ENCODE measurements at regions not wholly inside any gene's neighbourhood (a gene's known extent, or its start where the extent isn't known, plus 50 kb on each side); places are given as distances from the start of the nearest gene placed in this dataset.

DNA sequence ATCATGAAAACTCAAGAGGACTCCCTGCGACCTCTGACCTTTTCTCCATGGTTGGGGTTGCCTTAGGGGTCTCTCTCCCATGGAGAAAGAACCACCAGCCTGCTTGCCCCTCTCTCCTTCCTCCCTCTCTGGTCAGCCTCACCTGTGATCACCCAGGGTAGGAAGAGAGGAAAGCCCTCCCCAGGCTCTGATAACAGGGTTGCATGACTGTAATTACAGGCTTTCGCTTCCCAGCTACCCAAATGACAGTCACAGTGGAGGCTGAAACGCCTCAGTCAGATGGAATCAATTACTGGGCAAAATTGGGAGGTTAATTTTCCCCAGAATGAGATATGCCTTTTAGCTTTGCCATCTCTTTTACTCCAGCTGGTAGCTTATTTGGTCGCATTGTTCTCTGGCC, 265.8 kb upstream of the SOX9 start:
- intact Hi-C loops (cut with DNase I; ENCODE audit: low total_unique reads): no loop called here
- TF ChIP-seq, protein P1, sequence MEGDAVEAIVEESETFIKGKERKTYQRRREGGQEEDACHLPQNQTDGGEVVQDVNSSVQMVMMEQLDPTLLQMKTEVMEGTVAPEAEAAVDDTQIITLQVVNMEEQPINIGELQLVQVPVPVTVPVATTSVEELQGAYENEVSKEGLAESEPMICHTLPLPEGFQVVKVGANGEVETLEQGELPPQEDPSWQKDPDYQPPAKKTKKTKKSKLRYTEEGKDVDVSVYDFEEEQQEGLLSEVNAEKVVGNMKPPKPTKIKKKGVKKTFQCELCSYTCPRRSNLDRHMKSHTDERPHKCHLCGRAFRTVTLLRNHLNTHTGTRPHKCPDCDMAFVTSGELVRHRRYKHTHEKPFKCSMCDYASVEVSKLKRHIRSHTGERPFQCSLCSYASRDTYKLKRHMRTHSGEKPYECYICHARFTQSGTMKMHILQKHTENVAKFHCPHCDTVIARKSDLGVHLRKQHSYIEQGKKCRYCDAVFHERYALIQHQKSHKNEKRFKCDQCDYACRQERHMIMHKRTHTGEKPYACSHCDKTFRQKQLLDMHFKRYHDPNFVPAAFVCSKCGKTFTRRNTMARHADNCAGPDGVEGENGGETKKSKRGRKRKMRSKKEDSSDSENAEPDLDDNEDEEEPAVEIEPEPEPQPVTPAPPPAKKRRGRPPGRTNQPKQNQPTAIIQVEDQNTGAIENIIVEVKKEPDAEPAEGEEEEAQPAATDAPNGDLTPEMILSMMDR (IDR thresholded peaks at IDR 0.05): no peak
- TF ChIP-seq POLR2A (IDR thresholded peaks at IDR 0.05): no peak
- H3K9me3 ChIP-seq: no peaks in the 10 kb centered on the region
- H3K4me1 ChIP-seq: no peaks in the 10 kb centered on the region
- no peaks in the 10 kb centered on the region for H3K36me3 ChIP-seq
- H3K27ac ChIP-seq: no peak overlapping the region
- no peak for DNase-seq
- no peak overlapping the region for H3K4me3 ChIP-seq
- no peaks in the 10 kb centered on the region for H3K27me3 ChIP-seq

DNA sequence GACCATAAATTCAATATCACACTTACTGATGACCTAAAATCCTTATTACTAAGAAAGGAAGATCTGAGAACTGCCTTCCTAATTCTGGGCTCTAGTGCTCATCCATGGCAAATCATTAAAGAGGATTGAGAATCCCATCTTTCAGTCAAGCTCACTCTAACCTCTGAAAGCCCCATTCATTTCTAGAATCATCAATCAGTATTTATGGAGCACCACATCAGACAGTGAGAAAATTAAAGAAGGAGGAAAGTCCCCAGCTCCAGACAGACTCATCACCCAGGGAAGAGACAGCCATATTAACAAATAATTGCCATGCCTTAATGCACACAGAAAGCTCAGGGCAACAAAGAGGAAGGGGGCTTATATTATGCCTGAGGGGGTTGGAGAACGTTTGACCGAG, 256.1 kb upstream of the SOX9 start:
- intact Hi-C loops (cut with DNase I; ENCODE audit: low total_unique reads): no loop called here

DNA sequence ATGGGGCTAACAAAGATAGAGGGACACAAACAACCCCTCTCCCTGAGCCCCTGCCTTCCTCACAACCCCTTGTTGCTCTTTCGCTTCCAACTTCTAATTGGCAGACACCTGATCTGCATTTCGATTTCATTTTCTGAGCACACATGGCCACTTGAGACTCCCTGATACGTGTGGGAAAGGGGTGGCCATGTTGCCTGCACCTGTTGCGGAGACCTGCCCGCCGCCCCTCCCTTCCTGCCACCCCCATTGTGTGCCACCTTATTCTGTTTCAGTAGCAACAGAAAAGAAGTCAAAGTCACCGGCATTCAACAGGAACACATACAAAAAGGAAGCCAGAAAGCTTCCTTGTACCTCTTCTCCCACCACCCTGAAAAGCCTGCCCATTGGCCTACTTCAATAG, 254.7 kb upstream of the SOX9 start:
- H3K9me3 ChIP-seq: no peaks in the 10 kb centered on the region
- no peaks in the 10 kb centered on the region for H3K4me1 ChIP-seq
- intact Hi-C loops (cut with DNase I; ENCODE audit: low total_unique reads): no loop called here
- no peak overlapping the region for H3K27ac ChIP-seq
- TF ChIP-seq, protein P1 (IDR thresholded peaks at IDR 0.05): no peak
- TF ChIP-seq POLR2A (IDR thresholded peaks at IDR 0.05): no peak
- no peak for DNase-seq
- no peaks in the 10 kb centered on the region for H3K36me3 ChIP-seq
- no peak overlapping the region for H3K4me3 ChIP-seq
- H3K27me3 ChIP-seq: no peaks in the 10 kb centered on the region

More for the DNA sequence above, 256.1 kb upstream of the SOX9 start:
- Histone ChIP-seq H3K36me3 (no peaks in the 10 kb centered on the region), H3K4me1 (no peaks in the 10 kb centered on the region), H3K27ac (no peak overlapping the region), H3K9me3 (no peaks in the 10 kb centered on the region), H3K27me3 (no peaks in the 10 kb centered on the region), H3K4me3 (no peak overlapping the region)
- DNase-seq: no peak
- no peak for TF ChIP-seq POLR2A (IDR thresholded peaks at IDR 0.05)
- TF ChIP-seq, protein P1 (IDR thresholded peaks at IDR 0.05): no peak

DNA sequence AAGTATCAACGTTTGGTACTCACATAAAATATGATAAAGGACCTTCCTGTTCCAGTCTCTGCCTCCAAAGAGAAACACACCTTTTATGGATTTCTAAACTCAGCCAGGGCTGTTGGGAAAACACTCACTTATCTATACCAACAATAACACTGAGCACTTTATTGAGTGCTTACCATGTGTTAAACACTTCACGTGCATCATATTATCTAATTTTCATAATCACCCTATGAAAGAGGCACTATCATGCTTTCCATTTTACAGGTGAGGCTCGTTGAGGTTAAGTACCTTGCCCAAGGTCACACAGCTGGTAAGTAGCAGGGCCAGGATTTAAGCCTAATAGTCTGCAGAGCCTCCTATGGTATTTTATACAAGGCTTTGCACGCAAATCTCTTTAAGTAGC, 251.5 kb upstream of the SOX9 start:
- intact Hi-C loops (cut with DNase I; ENCODE audit: low total_unique reads): no loop called here
- Histone ChIP-seq H3K4me3 (no peak overlapping the region), H3K36me3 (no peaks in the 10 kb centered on the region), H3K27ac (no peak overlapping the region), H3K27me3 (no peaks in the 10 kb centered on the region), H3K9me3 (no peaks in the 10 kb centered on the region), H3K4me1 (no peaks in the 10 kb centered on the region)
- no peak for DNase-seq
- TF ChIP-seq, protein P1 (IDR thresholded peaks at IDR 0.05): no peak
- TF ChIP-seq POLR2A (IDR thresholded peaks at IDR 0.05): no peak

DNA sequence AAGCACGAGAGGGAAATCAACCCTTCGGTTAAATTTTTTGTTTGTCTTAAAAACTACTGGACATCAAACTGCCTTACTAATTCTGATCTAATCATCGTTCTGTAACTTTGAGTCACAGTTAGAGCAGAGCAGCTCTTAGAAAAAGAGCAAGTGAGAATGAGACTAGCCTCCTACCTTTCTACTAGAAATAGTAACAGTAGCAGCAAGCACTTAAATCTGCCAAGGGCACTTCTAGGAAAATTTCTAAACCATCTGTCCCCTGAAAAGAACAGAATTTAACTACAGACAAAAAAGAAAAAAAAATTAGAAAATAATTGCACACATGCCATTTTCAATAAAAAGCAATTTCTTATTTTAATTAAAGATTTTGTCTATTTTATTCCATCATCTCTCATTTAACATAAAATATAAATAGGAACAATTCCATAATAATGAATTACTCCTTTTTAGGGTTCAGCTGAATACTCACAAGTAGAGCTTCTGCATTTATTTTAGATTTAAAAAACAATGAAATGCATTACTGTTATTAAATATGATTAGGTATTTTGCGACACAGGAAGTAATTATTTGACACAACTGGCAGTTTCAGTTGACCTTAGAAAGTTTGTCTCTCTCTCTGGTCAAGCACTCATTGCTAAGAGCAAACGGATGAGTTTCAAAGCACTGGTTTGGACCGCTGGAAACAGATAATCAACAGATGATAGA, 250.8 kb upstream of the SOX9 start:
- TF ChIP-seq POLR2A (IDR thresholded peaks at IDR 0.05): no peak
- TF ChIP-seq, protein P1 (IDR thresholded peaks at IDR 0.05): no peak
- intact Hi-C loops (cut with DNase I; ENCODE audit: low total_unique reads): no loop called here
- DNase-seq: no peak
- Histone ChIP-seq H3K4me1 (no peaks in the 10 kb centered on the region), H3K36me3 (no peaks in the 10 kb centered on the region), H3K4me3 (no peak overlapping the region), H3K9me3 (no peaks in the 10 kb centered on the region), H3K27me3 (no peaks in the 10 kb centered on the region), H3K27ac (no peak overlapping the region)

Measured in uterus (tissue), 3 donors.